ENCODE measurements at regions not wholly inside any gene's neighbourhood (a gene's known extent, or its start where the extent isn't known, plus 50 kb on each side); places are given as distances from the start of the nearest gene placed in this dataset.

GRCh38 chr17:72038427-72038826, 82.4 kb upstream of the SOX9 start (continued):
- no peak for TF ChIP-seq ZSCAN18 (CRISPR knock-in tag; IDR thresholded peaks at IDR 0.05)
- TF ChIP-seq SMAD4 (CRISPR knock-in tag; IDR thresholded peaks at IDR 0.05), result no peak
- no peak for TF ChIP-seq ARID4B (CRISPR knock-in tag; IDR thresholded peaks at IDR 0.05; ENCODE audit: borderline replicate concordance)
- no peak for TF ChIP-seq E2F4 (CRISPR knock-in tag; IDR thresholded peaks at IDR 0.05; ENCODE audit: borderline replicate concordance, low read depth)
- TF ChIP-seq SP1 (CRISPR knock-in tag; conservative IDR thresholded peaks at IDR 0.05), result no peak
- TF ChIP-seq KAT7 (CRISPR knock-in tag; IDR thresholded peaks at IDR 0.05; ENCODE audit: borderline replicate concordance), result no peak
- TF ChIP-seq ZNF232 (CRISPR knock-in tag; IDR thresholded peaks at IDR 0.05), result no peak
- TF ChIP-seq IRF2 (CRISPR knock-in tag; IDR thresholded peaks at IDR 0.05; ENCODE audit: borderline replicate concordance, low read depth), result no peak

- CTCF ChIA-PET, result no interaction called here
- DNase-seq (ENCODE audit: low spot score) (no peak), ATAC-seq (no peak)
- Mint-ChIP-seq H3K4me3 (no peak overlapping the region), H3K36me3 (no peaks in the 10 kb centered on the region), H3K27me3 (ENCODE audit: low read depth) (no peaks in the 10 kb centered on the region; the same call in 1 of the 2 replicates), H3K27ac (no peak overlapping the region), H3K4me1 (peaks cover 9% of the 10 kb centered on the region), H3K9me3 (peaks cover 12% of the 10 kb centered on the region)
- POLR2A ChIA-PET, result no interaction called here
- TF ChIP-seq GRHL2 (CRISPR knock-in tag; IDR thresholded peaks at IDR 0.05; ENCODE audit: insufficient replicate concordance, severe bottlenecking) (no peak), AFF4 (CRISPR knock-in tag; IDR thresholded peaks at IDR 0.05; ENCODE audit: borderline replicate concordance) (no peak), ZNF317 (CRISPR knock-in tag; IDR thresholded peaks at IDR 0.05; ENCODE audit: borderline replicate concordance, low read depth) (no peak), ETV6 (CRISPR knock-in tag; IDR thresholded peaks at IDR 0.05) (no peak), OVOL2 (CRISPR knock-in tag; IDR thresholded peaks at IDR 0.05; ENCODE audit: borderline replicate concordance) (no peak), SP1 (CRISPR knock-in tag; conservative IDR thresholded peaks at IDR 0.05) (no peak), TCF7 (CRISPR knock-in tag; IDR thresholded peaks at IDR 0.05; ENCODE audit: low read depth) (no peak), NFYB (CRISPR knock-in tag; conservative IDR thresholded peaks at IDR 0.05; ENCODE audit: low read depth) (no peak), NFATC4 (CRISPR knock-in tag; IDR thresholded peaks at IDR 0.05) (no peak), ZNF671 (CRISPR knock-in tag; IDR thresholded peaks at IDR 0.05) (no peak), CREM (CRISPR knock-in tag; IDR thresholded peaks at IDR 0.05) (no peak), EMX1 (CRISPR knock-in tag; IDR thresholded peaks at IDR 0.05) (no peak), NR1H2 (CRISPR knock-in tag; IDR thresholded peaks at IDR 0.05) (no peak), MAX (CRISPR knock-in tag; IDR thresholded peaks at IDR 0.05) (no peak), MYBL2 (CRISPR knock-in tag; IDR thresholded peaks at IDR 0.05) (no peak), IRF1 (CRISPR knock-in tag; IDR thresholded peaks at IDR 0.05) (no peak), HMGA2 (CRISPR knock-in tag; IDR thresholded peaks at IDR 0.05) (no peak), NFE2L1 (CRISPR knock-in tag; IDR thresholded peaks at IDR 0.05) (no peak), JAZF1 (CRISPR knock-in tag; IDR thresholded peaks at IDR 0.05) (no peak)
These were observed 81.3 kb upstream of the SOX9 start for GRCh38 chr17:72039490-72039889.
